Right atrium auricular region (tissue), 2 donors: ENCODE measurements at regions not wholly inside any gene's neighbourhood (a gene's known extent, or its start where the extent isn't known, plus 50 kb on each side); places are given as distances from the start of the nearest gene placed in this dataset.

ENCODE experiments used
- DNase-seq: peaks from one replicate; pipeline ENCODE4 v3.0.0-alpha.2; 2019; ENCODE audit warnings: low spot score
- H3K27ac ChIP-seq, 2 donors: fragments of 200-600 bp; sonication (generic); 1 replicate in 1 of 2; 2 replicates in 1 of 2; pipeline ENCODE4 v1.5.1; 2016 to 2019
- H3K27me3 ChIP-seq, 2 donors: fragments of 200-600 bp; sonication (generic); one replicate each; pipeline versions ENCODE4 v1.5.1 to v1.6.0; 2017 to 2019
- H3K36me3 ChIP-seq: fragments of 200-600 bp; sonication (generic); one replicate; pipeline ENCODE4 v1.5.1; 2016
- H3K4me1 ChIP-seq, 2 donors: fragments of 200-600 bp; sonication (generic); one replicate each; pipeline versions ENCODE4 v1.5.1 to v1.6.0; 2017 to 2019
- H3K4me3 ChIP-seq, 2 donors: fragments of 200-600 bp; sonication (generic); 1 replicate in 1 of 2; 2 replicates in 1 of 2; pipeline ENCODE4 v1.5.1; 2017 to 2019; ENCODE audit warnings: mild to moderate bottlenecking in 1 of 2, moderate library complexity in 1 of 2
- H3K9me3 ChIP-seq, 2 donors: fragments of 200-600 bp; sonication (generic); one replicate each; pipeline ENCODE4 v1.5.1; 2019
- CTCF ChIP-seq, 2 donors: fragments of 200-600 bp; sonication (generic); IDR thresholded peaks; one replicate each; pipeline ENCODE4 v1.5.1; 2019; ENCODE audit warnings: antibody characterized with exemption in 2 of 2

- Histone ChIP-seq H3K27ac (no peak overlapping the region), H3K27me3 (no peaks in the 10 kb centered on the region), H3K4me3 (no peak overlapping the region), H3K4me1 (no peaks in the 10 kb centered on the region), H3K9me3 (no peaks in the 10 kb centered on the region), H3K36me3 (no peaks in the 10 kb centered on the region)
- TF ChIP-seq CTCF (IDR thresholded peaks at IDR 0.05): no peak
- no peak for DNase-seq
These were observed 378.4 kb upstream of the IGFBP7 start for GRCh38 chr4:57488366-57489162.

- Histone ChIP-seq H3K9me3 (no peaks in the 10 kb centered on the region), H3K27ac (no peak overlapping the region), H3K4me1 (no peaks in the 10 kb centered on the region), H3K4me3 (no peak overlapping the region), H3K27me3 (no peaks in the 10 kb centered on the region), H3K36me3 (no peaks in the 10 kb centered on the region)
- no peak for DNase-seq
- TF ChIP-seq CTCF (IDR thresholded peaks at IDR 0.05): no peak
These were observed 365.2 kb upstream of the IGFBP7 start for GRCh38 chr4:57475424-57475823.

GRCh38 chr4:57465321-57466056 is 355.3 kb upstream of the IGFBP7 start:
- Histone ChIP-seq H3K36me3 (no peaks in the 10 kb centered on the region), H3K4me1 (no peaks in the 10 kb centered on the region), H3K27ac (no peak overlapping the region), H3K9me3 (no peaks in the 10 kb centered on the region), H3K4me3 (no peak overlapping the region), H3K27me3 (no peaks in the 10 kb centered on the region)
- no peak for DNase-seq
- TF ChIP-seq CTCF (IDR thresholded peaks at IDR 0.05): no peak

- no peak for TF ChIP-seq CTCF (IDR thresholded peaks at IDR 0.05)
- Histone ChIP-seq H3K4me1 (no peaks in the 10 kb centered on the region), H3K4me3 (no peak overlapping the region), H3K9me3 (peaks cover 0 to 7% of the 10 kb centered on the region in 2 donors), H3K27me3 (no peaks in the 10 kb centered on the region), H3K36me3 (no peaks in the 10 kb centered on the region), H3K27ac (no peak overlapping the region)
- no peak for DNase-seq
These were observed 352.7 kb upstream of the IGFBP7 start for GRCh38 chr4:57462843-57463242.

- no peaks in the 10 kb centered on the region for H3K36me3 ChIP-seq
- DNase-seq: no peak
- no peak for TF ChIP-seq CTCF (IDR thresholded peaks at IDR 0.05)
- no peak overlapping the region for H3K4me3 ChIP-seq
- H3K4me1 ChIP-seq: no peaks in the 10 kb centered on the region
- no peaks in the 10 kb centered on the region for H3K27me3 ChIP-seq
- no peak overlapping the region for H3K27ac ChIP-seq
- peaks cover 0 to 12% of the 10 kb centered on the region in 2 donors for H3K9me3 ChIP-seq
These were observed 350.8 kb upstream of the IGFBP7 start for GRCh38 chr4:57460967-57461366.
